Ovary (tissue), 3 donors: ENCODE measurements at regions not wholly inside any gene's neighbourhood (a gene's known extent, or its start where the extent isn't known, plus 50 kb on each side); places are given as distances from the start of the nearest gene placed in this dataset.

Experiments
- POLR2A ChIP-seq: fragments of 450-650 bp; IDR thresholded peaks from one replicate; pipeline ENCODE4 v1.6.1; 2017; ENCODE audit warnings: antibody characterized with exemption, mild to moderate bottlenecking, moderate library complexity
- TF ChIP-seq, protein P1 (sequence below), 3 donors: fragments of 450-650 bp in 2 of 3; fragments of 200-600 bp in 1 of 3; IDR thresholded peaks; one replicate each; pipeline versions ENCODE4 v1.5.1 to v1.8.0; 2016 to 2022; ENCODE audit warnings: antibody characterized with exemption in 3 of 3, mild to moderate bottlenecking in 1 of 3
- donor health status: DM: no; HTN: no; CAD: no.

DNA sequence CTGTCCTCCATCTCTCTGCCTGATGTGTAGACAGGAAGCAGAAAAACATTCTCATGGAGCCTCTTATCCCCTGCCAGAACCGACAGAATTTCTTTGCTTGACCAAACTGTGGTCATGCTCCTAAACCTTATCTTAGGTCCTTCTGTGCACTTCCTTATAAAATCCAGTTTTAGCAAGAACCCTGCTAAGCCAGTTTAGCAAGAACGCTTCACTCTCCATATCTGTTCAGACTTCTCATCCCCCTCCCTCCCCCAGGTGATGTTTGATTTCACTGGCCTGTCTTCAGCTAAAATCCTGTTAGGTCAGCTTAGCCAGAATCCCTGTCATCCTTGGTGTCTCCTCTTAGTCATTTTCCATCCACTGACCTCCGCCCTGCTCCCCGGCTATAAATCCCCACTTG, 1130.9 kb upstream of the PRKX start:
- TF ChIP-seq, protein P1, sequence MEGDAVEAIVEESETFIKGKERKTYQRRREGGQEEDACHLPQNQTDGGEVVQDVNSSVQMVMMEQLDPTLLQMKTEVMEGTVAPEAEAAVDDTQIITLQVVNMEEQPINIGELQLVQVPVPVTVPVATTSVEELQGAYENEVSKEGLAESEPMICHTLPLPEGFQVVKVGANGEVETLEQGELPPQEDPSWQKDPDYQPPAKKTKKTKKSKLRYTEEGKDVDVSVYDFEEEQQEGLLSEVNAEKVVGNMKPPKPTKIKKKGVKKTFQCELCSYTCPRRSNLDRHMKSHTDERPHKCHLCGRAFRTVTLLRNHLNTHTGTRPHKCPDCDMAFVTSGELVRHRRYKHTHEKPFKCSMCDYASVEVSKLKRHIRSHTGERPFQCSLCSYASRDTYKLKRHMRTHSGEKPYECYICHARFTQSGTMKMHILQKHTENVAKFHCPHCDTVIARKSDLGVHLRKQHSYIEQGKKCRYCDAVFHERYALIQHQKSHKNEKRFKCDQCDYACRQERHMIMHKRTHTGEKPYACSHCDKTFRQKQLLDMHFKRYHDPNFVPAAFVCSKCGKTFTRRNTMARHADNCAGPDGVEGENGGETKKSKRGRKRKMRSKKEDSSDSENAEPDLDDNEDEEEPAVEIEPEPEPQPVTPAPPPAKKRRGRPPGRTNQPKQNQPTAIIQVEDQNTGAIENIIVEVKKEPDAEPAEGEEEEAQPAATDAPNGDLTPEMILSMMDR (IDR thresholded peaks at IDR 0.05): no peak
- TF ChIP-seq POLR2A: no peak
